ENCODE measurements at regions not wholly inside any gene's neighbourhood (a gene's known extent, or its start where the extent isn't known, plus 50 kb on each side); places are given as distances from the start of the nearest gene placed in this dataset.

DNA sequence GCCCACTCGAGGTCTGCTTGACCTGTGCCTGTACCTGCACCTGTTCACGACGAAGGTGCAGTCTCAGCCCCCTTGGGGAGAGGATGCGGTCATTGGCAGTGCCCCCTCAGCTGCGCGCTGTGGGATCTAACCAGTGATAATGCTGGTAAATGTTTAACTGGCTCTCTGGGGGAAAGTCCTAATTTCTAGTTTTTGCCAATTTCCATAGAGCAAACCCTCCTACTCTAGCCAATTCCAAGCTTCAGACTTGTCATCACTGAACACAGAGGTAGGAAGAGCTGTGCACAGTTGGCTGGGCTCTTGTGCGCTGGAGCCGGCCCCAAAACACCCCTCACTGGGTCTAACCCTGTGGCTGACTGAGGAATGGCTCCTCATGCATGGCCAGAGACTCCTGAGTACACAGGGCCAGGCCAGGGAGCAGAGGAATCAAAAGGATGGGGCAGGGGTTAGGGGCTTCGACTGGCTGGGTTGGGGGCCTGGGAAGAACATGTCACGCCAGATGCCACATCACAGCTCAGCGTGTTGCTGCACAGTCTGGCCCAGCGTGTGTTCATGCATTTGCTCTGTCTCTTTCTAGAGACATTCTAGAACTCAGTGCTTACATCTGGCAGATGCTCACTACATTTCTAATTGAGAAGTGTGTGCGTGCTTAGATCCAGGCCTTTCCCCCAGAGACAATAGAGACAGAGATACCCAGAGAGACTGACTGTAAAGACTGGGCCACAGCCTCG lies 270.8 kb downstream of the BCOR start:
- TF ChIP-seq ZNF560 (tag by site-specific recombination; IDR thresholded peaks at IDR 0.05; ENCODE audit: borderline replicate concordance) (no peak), ZNF23 (tag by site-specific recombination; IDR thresholded peaks at IDR 0.05; ENCODE audit: borderline replicate concordance) (no peak), MZF1 (tag by site-specific recombination; IDR thresholded peaks at IDR 0.05; ENCODE audit: borderline replicate concordance) (no peak), ZBTB21 (tag by site-specific recombination; IDR thresholded peaks at IDR 0.05) (no peak), ZNF16 (tag by site-specific recombination; IDR thresholded peaks at IDR 0.05; ENCODE audit: low read depth) (no peak), SP7 (tag by site-specific recombination; IDR thresholded peaks at IDR 0.05) (no peak), ZNF335 (tag by site-specific recombination; conservative IDR thresholded peaks at IDR 0.05) (no peak), ZNF514 (tag by site-specific recombination; IDR thresholded peaks at IDR 0.05) (no peak), ZNF416 (tag by site-specific recombination; IDR thresholded peaks at IDR 0.05) (no peak), ZNF548 (tag by site-specific recombination; IDR thresholded peaks at IDR 0.05) (no peak), ZNF175 (tag by site-specific recombination; IDR thresholded peaks at IDR 0.05) (no peak), PBX3 (CRISPR knock-in tag; IDR thresholded peaks at IDR 0.05) (no peak), YY1 (tag by site-specific recombination; IDR thresholded peaks at IDR 0.05) (no peak), ZNF184 (tag by site-specific recombination; IDR thresholded peaks at IDR 0.05) (no peak), EGR2 (tag by site-specific recombination; IDR thresholded peaks at IDR 0.05; ENCODE audit: low read depth) (no peak), INSM2 (tag by site-specific recombination; IDR thresholded peaks at IDR 0.05) (no peak), ZNF792 (tag by site-specific recombination; IDR thresholded peaks at IDR 0.05) (no peak), ZSCAN18 (tag by site-specific recombination; IDR thresholded peaks at IDR 0.05) (no peak)
- TF ChIP-seq, protein P1, sequence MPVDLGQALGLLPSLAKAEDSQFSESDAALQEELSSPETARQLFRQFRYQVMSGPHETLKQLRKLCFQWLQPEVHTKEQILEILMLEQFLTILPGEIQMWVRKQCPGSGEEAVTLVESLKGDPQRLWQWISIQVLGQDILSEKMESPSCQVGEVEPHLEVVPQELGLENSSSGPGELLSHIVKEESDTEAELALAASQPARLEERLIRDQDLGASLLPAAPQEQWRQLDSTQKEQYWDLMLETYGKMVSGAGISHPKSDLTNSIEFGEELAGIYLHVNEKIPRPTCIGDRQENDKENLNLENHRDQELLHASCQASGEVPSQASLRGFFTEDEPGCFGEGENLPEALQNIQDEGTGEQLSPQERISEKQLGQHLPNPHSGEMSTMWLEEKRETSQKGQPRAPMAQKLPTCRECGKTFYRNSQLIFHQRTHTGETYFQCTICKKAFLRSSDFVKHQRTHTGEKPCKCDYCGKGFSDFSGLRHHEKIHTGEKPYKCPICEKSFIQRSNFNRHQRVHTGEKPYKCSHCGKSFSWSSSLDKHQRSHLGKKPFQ (tag by site-specific recombination; IDR thresholded peaks at IDR 0.05) = no peak
- TF ChIP-seq, protein P2, sequence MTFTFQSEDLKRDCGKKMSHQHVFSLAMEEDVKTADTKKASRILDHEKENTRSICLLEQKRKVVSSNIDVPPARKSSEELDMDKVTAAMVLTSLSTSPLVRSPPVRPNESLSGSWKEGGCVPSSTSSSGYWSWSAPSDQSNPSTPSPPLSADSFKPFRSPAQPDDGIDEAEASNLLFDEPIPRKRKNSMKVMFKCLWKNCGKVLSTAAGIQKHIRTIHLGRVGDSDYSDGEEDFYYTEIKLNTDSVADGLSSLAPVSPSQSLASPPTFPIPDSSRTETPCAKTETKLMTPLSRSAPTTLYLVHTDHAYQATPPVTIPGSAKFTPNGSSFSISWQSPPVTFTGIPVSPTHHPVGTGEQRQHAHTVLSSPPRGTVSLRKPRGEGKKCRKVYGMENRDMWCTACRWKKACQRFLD (tag by site-specific recombination; IDR thresholded peaks at IDR 0.05) = no peak
- no peaks in the 10 kb centered on the region; the same call in 1 of the 2 replicates for H3K9me3 ChIP-seq (ENCODE audit: control insufficient read depth, insufficient read depth, low read depth, low read length)
- no peak overlapping the region for H3K4me3 ChIP-seq (ENCODE audit: low read depth, low read length)
- H3K27ac ChIP-seq (ENCODE audit: extremely low read depth, low read depth, low read length) = no peak overlapping the region
- H3K36me3 ChIP-seq (ENCODE audit: control insufficient read depth in 2 of 2, insufficient read depth in 1 of 2, low read length in 2 of 2) = no peaks in the 10 kb centered on the region
- no peaks in the 10 kb centered on the region for H3K4me1 ChIP-seq (ENCODE audit: control insufficient read depth, insufficient read depth, low read length)
- ChIA-PET CTCF (interaction anchor here (0.6 kb wide), 1 partner anchor 97 kb away, joined by 4 read pairs; no protein-coding TSS in a partner anchor), POLR2A (no interaction called here)

Data from HEK293 (cell line).